HG03469 (cell line): ENCODE measurements at regions not wholly inside any gene's neighbourhood (a gene's known extent, or its start where the extent isn't known, plus 50 kb on each side); places are given as distances from the start of the nearest gene placed in this dataset.
"Not testable (repeated sequence)": the region's sequence is repeated elsewhere in the genome, so short reads cannot be mapped to it uniquely, and the experiment has no call there.

ENCODE experiments used
- ATAC-seq: cut with Tn5 transposase; IDR thresholded peaks from one replicate; pipeline ENCODE4 v1.9.1; 2021; ENCODE audit warnings: mild to moderate bottlenecking, moderate library complexity, moderate number of reproducible peaks; ENCODE audit not compliant: unreplicated experiment

DNA sequence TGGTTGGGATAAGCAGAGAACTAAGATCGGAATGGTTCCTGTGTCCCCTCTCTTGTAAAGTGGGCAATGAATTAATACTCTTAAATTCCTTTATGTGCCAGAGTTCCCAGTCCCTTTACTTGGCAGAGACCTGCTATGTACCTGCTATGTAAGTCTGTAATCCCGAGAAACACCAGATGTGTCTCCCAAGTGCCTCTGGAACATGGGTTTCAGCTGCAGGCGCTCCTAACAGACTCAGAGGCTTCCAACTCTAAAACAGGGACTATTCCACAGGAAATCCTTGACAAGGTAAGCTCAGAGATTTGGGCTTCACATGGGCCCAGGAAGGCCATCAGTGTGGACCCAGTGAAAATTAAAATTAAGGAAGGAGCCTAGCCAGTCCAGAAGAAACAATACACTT is 117.7 kb upstream of the PLCL2 start:
- ATAC-seq = no peak

DNA sequence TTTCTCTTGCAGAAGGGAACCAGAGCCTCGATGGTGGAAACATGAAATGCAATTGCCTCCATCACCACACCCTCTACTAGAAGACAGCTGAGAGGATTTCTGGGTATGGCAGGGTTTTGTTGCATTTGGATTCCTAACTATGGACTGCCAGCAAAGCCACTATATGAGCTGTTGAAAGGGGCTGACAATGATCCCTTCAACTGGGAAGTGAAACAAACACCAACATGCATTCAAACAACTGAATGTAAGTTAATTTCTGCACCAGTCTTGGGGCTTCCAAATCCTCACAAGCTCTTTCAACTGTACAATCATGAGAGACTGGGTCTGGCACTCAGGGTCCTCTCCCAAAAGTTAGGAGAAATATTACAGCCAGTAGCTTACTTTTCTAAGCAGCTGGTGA is 116.7 kb upstream of the PLCL2 start:
- no peak for ATAC-seq

DNA sequence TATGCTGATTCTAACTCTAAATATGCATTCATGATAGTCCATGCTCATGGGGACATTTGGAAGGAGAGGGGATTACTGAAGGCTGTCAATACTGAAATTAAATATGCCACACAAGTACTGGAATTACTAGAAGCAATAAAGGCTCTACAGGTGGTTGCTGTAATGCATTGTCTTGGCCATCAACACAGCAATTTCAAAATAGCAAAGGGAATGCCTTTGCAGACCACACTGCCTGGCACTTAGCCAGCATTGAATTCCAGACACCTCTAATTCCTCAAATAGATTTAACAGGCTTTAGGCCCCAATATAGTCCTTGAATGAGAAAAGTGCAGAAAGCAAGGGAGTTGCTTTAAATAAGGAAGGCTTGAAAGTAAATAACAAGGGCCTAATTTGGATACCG is 115.8 kb upstream of the PLCL2 start:
- no peak for ATAC-seq

DNA sequence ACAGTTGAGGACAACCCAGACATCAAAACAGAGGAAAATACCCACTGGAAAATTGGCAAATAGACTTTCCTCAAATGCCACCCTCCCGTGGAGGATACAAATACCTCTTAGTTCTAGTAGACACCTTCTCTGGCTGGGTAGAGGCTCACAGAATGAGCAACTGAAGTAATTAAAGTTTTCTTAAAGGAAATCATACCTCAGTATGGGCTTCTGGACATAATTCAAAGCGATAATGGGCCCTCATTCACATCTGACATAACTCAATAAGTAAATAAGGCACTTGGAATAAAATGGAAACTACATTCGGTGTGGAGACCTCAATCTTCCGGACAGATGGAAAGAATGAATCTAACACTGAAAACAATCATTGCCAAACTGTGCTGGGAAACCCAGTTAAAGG is 115.2 kb upstream of the PLCL2 start:
- no peak for ATAC-seq

DNA sequence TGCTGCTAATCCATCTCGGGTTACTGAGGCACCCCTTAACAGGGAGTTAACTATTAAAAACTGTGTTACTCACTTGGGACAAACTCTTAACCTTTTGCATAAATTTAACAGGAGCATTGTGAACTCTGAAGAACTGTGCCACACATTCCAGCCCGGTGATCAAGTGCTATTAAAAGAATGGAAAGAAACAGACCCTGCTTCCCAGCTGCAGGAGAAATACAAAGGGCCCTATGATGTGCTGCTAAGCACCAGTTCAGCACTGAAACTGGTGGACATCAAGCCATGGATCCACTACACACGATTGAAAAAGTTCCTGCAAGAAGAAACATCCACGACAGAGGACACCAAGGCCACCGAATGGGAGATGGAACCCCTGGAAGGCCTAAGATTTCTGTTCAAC is 114.7 kb upstream of the PLCL2 start:
- no peak for ATAC-seq

DNA sequence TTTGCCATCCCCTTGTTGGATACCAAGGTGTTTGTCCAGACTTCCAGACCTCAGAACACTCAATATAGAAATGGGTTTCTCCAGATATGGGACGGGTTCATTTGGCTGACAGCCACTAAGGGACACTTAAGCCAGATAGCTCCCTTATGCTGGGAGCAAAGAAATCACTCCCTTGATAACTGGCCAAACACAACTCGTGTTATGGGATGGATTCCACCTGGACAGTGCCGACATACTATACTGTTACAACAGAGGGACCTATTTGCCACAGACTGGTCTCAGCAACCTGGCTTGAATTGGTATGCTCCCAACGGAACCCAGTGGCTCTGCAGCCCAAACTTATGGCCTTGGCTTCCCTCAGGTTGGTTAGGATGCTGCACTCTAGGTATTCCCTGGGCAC is 114.0 kb upstream of the PLCL2 start:
- ATAC-seq = no peak

DNA sequence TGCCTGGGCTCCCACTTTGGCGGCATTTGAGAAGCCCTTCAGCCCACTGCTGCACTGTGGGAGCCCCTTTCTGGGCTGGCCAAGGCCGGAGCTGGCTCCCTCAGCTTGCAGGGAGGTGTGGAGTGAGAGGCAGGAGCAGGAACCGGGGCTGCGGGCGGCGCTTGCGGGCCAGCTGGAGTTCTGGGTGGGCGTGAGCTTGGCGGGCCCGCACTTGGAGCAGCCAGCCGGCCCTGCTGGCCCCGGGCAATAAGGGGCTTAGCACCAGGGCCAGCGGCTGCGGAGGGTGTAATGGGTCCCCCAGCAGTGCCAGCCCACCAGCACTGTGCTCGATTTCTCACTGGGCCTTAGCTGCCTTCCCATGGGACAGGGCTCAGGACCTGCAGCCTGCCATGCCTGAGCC is 111.2 kb upstream of the PLCL2 start:
- ATAC-seq = not testable (repeated sequence)

DNA sequence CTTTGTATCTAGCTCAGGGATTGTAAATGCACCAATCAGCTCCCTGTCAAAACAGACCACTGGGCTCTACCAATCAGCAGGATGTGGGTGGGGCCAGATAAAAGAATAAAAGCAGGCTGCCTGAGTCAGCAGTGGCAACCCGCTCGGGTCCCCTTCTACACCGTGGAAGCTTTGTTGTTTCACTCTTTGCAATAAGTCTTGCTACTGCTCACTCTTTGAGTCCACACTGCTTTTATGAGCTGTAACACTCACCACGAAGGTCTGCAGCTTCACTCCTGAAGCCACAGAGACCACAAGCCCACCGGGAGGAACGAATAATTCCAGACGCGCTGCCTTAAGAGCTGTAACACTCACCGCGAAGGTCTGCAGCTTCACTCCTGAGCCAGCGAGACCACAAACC is 110.2 kb upstream of the PLCL2 start:
- not testable (repeated sequence) for ATAC-seq

DNA sequence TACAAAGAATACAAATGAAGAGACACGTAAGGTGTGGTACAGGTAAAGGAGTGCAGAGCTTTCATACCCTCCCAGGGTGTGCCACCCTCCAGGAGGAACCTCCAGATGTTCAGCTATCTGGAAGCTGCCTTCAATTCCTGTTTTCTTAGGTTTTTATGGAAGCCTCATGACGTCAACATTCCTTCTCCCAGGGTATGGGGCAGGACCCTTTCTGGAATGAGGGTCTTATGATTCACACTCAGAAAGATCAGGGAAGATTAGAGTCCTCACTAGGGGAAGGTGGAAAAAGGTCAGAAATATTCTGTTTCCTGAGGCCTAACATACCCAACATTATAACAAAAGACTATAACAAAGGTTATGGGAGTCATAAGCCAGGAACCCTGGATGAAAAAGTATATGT is 99.8 kb upstream of the PLCL2 start:
- ATAC-seq = no peak

DNA sequence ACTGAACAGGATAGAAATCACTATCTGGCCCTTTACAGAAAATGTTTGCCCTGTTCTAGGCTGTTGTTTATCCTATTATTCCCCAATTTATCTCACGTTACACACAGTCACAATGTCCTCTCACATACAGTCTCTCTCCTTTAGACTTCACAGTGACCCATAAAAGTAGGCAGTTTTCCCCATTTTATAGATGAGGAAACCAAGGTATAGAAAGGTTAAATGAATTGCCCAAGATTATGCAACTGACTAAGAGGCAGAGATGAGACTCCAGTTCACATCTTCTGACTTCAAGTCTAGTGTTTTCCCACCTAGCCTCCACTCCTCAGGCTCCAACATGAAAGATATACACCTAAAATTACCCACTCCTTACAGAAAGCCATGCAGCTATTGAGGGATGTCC is 99.3 kb upstream of the PLCL2 start:
- ATAC-seq = no peak

DNA sequence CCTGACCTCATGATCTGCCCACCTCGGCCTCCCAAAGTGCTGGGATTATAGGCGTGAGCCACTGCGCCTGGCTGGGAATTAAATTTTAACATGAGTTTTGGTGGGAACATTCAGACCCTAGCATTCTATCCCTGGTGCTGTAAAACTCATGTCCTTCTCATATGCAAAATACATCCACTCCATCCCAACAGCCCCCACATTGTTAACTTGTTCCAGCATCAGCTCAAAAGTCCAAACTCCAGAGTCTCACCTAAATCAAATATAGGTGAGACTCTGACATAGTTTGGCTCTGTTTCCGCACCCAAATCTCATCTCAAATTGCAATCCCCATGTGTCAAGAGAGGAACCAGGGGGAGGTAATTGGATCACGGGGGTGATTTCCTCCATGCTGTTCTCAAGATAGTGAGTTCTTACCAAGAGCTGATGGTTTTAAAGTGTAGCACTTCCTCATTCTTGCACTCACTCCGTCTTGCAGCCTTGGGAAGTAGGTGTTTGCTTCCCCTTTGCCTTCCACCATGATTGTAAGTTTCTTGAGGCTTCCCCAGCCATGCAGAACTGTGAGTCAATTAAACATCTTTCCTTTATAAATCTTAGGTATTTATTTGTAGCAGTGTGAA is 96.2 kb upstream of the PLCL2 start:
- ATAC-seq = no peak

DNA sequence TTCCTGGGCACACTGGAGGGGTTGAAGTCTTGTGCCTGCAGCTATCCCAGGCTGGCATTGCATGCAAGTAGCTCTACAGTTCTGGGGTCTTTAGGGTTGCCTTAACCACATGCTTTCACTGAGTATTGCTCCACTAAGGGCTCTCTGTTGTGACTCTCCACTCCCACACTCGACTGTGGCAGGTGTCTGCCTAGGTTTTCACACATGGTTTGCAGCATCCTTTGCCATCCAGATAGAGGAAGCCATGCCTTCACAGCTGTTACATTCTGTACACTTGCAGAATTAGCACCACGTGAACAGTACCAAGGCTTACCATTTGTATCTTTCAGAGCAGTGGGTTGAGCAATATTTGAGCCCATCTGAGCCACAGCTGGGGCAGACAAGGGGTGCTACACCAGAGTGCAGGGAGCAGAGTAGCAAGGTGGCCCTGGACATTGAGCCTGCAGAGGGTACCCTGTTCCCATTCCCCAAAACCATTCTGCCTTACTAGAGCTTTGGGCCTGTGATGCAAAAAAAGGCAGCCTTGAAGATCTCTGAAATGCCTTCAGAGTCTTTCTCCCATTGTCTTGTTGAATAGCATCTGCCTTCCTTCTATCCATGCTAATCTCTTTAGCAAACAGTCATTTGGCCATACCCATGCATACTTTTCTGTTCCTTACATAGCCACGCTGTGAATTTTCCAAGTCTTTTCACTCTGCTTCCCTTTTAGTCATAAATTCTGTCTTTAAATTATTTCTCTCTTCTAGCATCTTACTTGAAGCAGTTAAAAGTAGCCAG is 95.2 kb upstream of the PLCL2 start:
- ATAC-seq = no peak

DNA sequence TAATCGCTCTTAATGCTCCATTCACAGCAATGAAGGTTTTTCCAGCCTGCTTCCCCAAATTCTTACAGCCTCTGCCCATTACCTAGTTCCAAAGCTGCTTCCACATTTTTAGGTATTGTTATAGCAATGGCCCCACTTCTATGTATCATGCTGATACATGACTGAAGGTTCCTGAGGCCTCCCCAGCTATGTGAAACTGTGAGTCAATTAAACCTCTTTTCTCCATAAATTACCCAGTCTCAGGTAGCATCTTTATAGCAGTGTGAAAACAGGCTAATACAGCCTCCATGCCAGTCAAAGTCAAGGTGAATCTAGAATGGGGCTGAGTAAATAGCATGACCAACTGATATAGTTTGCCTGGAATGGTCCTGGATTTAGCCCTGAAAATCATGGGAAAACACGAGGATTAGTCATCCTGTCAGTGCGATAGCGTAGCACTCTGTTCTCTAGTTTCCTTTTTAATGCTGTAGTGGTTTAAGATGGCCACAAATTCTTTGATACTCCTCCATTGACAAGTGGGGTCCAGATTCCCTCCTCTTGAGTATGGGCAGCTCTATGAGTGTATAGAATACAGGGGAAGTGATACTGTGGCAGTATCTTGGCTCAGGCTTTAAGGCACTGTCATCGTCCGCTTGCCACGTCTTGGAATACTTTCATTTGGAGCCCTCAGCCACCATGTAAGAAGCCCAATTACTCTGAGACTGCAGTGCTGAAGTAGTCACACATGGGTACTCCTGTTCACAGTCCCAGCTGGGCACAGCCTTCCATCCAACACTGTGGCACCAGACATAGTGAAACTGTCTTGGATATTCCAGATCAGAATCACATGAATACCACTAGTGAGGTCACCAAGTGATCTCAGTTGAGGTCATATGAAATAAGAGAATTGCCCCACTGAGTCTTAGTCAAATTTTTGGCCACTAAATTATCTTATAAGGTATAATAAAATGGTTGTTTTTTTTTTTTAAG is 94.0 kb upstream of the PLCL2 start:
- ATAC-seq = no peak

DNA sequence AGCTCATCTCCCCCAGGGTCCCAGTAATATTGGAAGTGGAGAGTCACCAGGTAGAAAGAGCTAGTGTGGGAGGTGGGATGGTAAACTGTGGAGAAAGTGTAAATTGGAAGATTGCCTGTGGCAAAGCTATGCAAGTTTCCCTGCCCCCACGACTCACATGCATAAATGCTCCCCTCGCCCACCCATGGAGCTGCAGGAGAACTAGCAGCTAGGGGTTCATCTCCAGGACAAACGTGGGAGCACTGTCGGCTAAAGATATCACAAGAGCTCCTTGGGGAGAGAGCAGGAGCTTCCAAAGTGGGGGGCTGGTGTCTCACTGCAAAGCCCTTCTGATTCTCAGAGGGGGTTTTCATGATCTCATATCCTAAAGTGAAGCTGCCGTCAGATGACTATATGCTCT is 91.4 kb upstream of the PLCL2 start:
- no peak for ATAC-seq

DNA sequence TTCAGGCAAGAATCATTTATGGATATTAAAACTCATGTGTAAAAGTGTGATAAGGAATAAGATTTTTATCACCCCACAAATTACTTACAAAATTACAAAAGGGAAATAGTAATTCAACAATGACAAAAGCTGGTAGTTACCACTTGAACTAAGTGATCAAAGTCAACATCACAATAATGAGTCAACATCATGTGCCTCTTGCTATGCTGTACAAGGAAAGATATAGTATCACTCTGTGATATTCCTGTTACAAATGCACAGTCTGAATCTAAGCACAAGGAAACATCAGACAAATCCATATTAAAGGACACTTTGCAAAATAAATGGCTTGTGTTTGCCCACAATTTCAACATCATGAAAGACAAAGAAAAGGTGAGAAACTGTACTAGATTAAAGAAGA is 90.5 kb upstream of the PLCL2 start:
- no peak for ATAC-seq

DNA sequence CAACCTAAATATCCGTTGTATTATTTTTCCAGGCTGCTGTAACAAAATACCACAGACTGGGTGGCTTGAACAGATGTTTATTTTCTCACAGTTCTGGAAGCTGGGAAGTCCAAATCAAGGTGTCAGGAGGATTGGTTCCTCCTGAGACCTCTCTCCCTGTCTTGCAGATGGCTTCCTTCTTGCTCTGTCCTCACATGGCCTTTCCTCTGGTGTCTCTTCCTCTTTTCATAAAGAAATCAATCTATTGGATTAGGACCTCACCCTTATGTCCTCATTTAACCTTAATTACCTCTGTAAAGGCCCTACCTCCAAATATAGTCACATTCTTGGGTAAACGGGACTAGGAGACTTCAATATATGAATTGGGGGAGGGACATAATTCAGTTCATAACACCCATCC is 89.2 kb upstream of the PLCL2 start:
- no peak for ATAC-seq

DNA sequence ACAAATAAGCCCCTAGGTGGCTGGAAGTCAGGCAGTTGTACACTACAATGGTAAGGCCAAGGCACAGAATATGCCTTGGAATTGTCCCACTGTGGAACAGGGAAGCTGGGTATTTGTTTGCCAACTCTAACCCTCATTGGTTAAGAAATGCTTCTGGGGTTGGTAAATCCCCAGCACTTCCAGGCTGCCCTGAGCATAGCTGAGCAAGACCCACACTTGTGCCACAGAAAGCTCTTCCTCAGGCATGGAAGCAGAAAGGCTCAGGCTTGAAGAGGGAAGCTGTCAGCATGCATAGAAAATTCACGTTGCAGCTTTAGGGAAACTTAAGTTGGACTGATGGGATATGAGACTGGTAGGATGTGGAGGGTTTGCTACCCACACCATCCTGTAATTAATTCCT is 86.9 kb upstream of the PLCL2 start:
- no peak for ATAC-seq

DNA sequence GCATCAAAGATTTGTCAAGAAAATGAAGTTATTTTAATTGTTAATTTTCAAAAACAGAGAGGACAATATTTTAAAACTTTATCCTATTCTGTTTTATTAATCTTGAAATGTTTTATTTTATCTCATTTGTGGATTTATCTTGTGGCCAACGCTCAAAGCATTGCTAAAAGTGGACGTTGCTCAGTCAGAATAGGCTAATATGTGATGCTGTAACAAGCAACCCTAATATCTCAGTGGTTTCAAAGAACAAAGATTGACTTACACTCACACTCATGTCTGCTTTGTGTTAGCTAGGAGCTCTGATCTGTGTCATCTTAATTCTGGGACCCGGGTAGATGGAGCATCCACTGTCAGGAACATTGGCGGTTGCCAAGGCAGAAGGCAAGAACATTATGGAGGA is 86.0 kb upstream of the PLCL2 start:
- ATAC-seq = no peak

DNA sequence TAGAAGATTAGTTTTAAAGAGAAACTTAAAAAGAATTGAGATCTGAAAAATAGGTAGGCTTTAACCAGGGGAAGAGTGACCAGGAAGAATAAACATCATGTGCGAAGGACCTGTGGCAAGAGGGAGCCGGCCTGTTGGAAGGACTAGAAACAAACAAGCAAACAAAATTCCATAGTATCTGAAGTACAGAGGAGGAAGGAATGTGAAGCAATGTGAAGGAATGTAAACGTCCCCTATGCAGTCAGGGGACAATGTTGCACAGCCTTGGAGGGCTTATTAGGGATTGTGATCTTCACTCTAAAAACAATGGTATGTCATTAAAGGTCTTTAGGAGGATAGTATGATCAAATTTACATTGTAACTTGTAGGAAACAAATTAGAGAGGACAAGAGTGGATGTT is 84.4 kb upstream of the PLCL2 start:
- ATAC-seq = no peak

DNA sequence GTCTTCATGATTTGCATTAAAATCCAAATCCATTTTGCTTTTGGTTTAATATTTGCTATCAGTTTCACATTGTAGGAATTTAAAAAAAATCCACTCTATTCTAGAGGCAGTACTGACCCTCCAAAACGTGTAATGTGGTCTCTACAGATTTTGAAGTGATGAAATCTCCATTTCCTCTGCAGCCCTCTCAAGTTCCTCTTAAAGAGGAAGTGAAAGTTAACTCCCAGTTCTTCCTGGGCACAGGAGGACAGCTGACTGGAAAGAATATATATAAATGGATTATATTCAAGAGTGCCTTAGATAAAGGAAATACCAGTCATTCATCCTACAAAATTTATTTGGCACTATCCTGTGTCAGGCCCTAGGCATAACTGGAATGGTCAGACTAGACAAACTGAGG is 83.5 kb upstream of the PLCL2 start:
- ATAC-seq = no peak

DNA sequence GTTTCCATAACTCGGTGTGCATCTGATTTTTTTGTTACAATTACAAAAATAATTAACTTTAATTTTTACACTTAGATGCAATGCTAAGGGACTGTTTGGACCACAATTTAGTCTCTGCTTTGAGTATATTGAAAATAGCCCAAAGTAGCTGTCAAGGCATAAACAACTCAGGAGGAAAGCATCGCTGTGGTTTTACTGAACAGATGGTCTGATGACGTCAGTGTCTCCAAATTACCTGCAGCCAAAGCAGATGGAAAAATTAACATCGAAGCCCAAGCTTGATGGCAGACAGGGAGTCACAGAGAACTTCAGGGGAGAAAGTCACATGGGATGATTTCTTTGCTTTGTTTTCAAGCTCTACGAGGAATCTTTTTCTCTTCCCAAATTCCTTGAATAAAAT is 83.1 kb upstream of the PLCL2 start:
- ATAC-seq = no peak

DNA sequence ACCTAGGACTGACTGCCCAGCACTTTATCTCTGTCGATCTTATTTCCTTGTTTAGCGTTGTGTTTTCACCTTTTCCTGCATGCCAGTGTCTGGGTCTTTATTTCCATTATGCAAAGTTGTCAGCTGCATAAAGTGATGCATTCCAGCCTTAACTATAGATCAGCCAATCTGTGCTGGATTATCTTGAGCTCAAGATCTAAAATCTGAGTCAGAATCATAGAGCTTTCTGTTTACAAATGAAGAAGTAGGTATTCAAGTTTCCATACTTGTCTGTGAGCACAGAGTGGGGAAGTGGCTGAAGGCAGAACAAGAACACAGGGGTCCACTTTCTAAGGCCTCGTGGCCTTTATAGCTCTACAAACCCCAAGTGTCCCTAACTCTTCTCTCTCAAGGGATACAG is 82.4 kb upstream of the PLCL2 start:
- ATAC-seq = peak; percentile 60
